Gastrocnemius medialis (tissue), 4 donors: ENCODE measurements at regions not wholly inside any gene's neighbourhood (a gene's known extent, or its start where the extent isn't known, plus 50 kb on each side); places are given as distances from the start of the nearest gene placed in this dataset.

Source experiments
- POLR2A ChIP-seq, 2 donors: fragments of 450-650 bp; IDR thresholded peaks; one replicate each; pipeline ENCODE4 v1.6.1; 2017; ENCODE audit warnings: antibody characterized with exemption in 2 of 2, mild to moderate bottlenecking in 2 of 2, moderate library complexity in 2 of 2
- TF ChIP-seq, protein P1 (sequence below), 5 experiments: fragments of 450-650 bp in 3 of 5; fragments of 200-600 bp in 2 of 5; sonication (generic) in 2 of 5; IDR thresholded peaks in 4 of 5; conservative IDR thresholded peaks in 1 of 5; 1 replicate in 4 of 5; 2 replicates in 1 of 5; pipeline ENCODE4 v1.5.1; 2016 to 2019; ENCODE audit warnings: antibody characterized with exemption in 5 of 5, mild to moderate bottlenecking in 3 of 5, moderate library complexity in 3 of 5

GRCh38 chr10:33822774-33823173 lies 488.3 kb upstream of the NRP1 start:
- TF ChIP-seq, protein P1, sequence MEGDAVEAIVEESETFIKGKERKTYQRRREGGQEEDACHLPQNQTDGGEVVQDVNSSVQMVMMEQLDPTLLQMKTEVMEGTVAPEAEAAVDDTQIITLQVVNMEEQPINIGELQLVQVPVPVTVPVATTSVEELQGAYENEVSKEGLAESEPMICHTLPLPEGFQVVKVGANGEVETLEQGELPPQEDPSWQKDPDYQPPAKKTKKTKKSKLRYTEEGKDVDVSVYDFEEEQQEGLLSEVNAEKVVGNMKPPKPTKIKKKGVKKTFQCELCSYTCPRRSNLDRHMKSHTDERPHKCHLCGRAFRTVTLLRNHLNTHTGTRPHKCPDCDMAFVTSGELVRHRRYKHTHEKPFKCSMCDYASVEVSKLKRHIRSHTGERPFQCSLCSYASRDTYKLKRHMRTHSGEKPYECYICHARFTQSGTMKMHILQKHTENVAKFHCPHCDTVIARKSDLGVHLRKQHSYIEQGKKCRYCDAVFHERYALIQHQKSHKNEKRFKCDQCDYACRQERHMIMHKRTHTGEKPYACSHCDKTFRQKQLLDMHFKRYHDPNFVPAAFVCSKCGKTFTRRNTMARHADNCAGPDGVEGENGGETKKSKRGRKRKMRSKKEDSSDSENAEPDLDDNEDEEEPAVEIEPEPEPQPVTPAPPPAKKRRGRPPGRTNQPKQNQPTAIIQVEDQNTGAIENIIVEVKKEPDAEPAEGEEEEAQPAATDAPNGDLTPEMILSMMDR (IDR thresholded peaks at IDR 0.05 in 4 of 5, conservative IDR thresholded peaks at IDR 0.05 in 1 of 5): no peak
- no peak for TF ChIP-seq POLR2A (IDR thresholded peaks at IDR 0.05)
